Stimulated activated naive CD4-positive, alpha-beta T cell (primary cell): ENCODE measurements at regions not wholly inside any gene's neighbourhood (a gene's known extent, or its start where the extent isn't known, plus 50 kb on each side); places are given as distances from the start of the nearest gene placed in this dataset.

Experiments used
- DNase-seq, 6 experiments: peaks; one replicate each; lab custom pipeline; 2025; lab: John Stamatoyannopoulos, UW

GRCh38 chr2:94939349-94939748, 68.1 kb downstream of the TEKT4 start:
- DNase-seq = no peak

GRCh38 chr2:94947097-94948016, 76.1 kb downstream of the TEKT4 start:
- DNase-seq = no peak

- no peak for DNase-seq
Measured at GRCh38 chr2:94955702-94956101, 69.8 kb upstream of the MAL start.

GRCh38 chr2:94956797-94957391, 68.6 kb upstream of the MAL start:
- peak in 1 of 6 experiments; percentile 25 for DNase-seq

- DNase-seq = no peak
Measured at GRCh38 chr2:94958245-94958644, 67.3 kb upstream of the MAL start.

- DNase-seq = no peak
Measured at GRCh38 chr2:94960266-94960665, 65.2 kb upstream of the MAL start.

- no peak for DNase-seq
Measured at GRCh38 chr2:94960751-94961150, 64.8 kb upstream of the MAL start.

- no peak for DNase-seq
Measured at GRCh38 chr2:94964193-94964592, 61.3 kb upstream of the MAL start.

GRCh38 chr2:94966689-94967088, 58.8 kb upstream of the MAL start:
- no peak for DNase-seq

GRCh38 chr2:94970353-94970752, 55.2 kb upstream of the MAL start:
- no peak for DNase-seq
